NCI-H2171 treated with DMSO at 0.1 percent for 48 hours (cell line): ENCODE measurements at regions not wholly inside any gene's neighbourhood (a gene's known extent, or its start where the extent isn't known, plus 50 kb on each side); places are given as distances from the start of the nearest gene placed in this dataset.

Experiments
- DNase-seq: peaks from one replicate; lab custom pipeline; 2025; lab: John Stamatoyannopoulos, UW

DNA sequence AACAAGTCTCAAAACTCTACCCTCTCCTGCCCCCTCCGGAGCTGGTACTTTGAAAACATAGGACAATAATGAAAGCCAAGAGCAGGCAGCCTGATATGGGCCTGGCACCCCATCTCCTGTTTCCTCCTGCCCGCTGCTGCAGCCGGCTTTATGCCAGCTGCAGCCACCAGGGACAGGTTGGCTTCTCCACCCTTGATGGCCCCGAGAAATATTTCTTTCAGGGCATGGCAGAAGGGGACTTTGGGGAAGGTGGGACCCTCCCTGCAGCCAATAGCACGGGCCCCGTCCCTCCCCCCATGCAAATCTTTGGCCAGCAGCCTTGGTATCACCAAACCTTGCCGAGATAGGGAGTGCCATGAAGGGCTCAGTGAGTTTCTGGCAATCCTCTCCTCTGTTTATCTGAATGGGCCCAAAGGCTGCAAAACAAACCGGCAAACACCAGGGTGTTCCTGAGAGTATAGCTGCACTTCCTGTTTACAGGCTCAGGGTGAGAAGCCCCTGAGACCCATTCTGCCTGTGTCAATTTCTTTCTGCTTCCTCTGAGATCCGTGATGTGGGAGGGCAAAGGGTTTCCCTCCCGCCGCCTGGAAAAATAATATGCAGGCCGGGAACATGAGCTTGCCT lies 73.4 kb upstream of the BOD1 start:
- DNase-seq = no peak

DNA sequence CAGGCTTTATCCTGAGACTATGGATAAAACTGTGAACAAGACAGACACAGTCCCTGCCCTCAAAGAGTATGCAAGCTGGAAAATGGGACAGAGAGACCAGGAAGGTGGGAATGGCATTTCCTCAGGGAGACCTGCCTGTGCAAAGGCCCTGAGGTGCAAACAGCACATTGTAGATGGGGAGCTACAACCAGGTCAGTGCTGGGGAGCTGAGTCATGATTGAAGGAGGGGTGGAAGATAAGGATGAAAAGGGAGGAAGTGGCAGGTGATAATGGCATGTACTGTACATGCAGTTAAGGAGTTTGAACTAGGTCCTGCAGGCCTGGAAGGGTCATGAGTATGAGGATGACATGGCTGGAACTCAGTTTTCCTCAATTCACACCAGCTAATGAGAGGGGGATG lies 75.5 kb upstream of the BOD1 start:
- no peak for DNase-seq

DNA sequence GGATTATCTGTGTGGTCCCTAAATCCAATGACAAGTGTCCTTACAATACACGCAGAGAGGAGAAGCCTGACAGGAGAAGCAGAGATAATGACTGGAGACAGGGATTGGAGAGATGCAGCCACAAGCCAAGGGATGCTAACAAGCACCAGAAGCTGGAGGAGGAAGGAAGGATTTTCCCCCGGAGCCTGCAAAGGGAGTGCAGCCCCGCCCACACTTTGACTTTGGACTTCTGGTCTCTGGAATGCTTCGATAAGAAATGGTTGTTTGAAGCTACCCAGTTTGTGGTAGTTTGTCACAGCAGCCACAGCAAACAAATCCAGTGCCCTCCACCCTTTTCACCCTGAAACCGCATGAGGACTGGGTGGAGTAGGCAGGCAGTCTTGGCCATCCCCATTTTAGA lies 77.2 kb upstream of the BOD1 start:
- no peak for DNase-seq

GRCh38 chr5:173696216-173696615 lies 79.8 kb upstream of the BOD1 start:
- no peak for DNase-seq

GRCh38 chr5:173697931-173698579 lies 81.6 kb upstream of the BOD1 start:
- DNase-seq = peak; percentile 44

- no peak for DNase-seq
Observed at GRCh38 chr5:173699966-173700365, 83.5 kb upstream of the BOD1 start.

GRCh38 chr5:173703466-173703865 lies 87.0 kb upstream of the BOD1 start:
- no peak for DNase-seq

DNA sequence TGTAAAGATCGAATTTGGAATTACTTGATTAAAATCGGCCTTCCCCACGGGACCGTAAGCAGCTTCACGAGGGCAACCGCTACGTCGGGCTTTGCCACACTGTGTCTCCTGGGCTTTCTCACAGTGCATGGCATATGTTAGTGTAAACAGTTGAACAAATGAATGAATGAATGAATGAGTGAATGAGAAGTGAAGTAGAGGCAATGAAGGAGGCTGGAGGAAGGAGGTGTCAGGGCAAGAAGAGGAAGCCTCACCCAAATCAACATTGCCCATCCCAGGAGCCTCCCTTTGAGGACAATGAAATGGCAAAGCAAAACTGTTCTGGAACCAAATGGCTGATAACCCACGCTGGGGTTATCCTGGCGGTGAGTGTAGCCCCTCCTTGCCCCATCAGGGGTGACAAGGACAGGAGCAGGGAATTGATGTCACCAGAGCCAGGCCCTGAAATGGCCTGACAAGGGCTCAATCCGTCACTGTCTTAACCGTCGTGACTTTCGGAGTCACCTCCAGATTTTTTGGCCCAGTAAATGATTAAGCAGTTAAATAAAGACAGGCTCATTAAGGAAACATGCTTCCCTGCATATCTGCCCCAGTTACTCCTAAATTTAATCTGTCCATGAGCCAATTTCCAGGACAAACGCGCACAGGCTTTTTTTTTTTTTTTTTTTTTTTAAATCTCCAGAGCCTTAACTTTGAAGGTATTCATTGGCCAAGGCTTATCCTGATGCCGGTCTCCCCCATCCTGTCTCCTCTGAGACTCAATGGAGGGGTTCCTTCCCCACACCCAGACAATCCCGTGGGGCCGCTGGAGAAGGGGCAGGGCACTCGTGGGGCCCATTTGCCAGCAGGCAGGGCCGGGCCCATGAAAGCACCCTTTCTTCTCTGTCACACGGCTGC lies 88.4 kb upstream of the BOD1 start:
- DNase-seq = no peak

DNA sequence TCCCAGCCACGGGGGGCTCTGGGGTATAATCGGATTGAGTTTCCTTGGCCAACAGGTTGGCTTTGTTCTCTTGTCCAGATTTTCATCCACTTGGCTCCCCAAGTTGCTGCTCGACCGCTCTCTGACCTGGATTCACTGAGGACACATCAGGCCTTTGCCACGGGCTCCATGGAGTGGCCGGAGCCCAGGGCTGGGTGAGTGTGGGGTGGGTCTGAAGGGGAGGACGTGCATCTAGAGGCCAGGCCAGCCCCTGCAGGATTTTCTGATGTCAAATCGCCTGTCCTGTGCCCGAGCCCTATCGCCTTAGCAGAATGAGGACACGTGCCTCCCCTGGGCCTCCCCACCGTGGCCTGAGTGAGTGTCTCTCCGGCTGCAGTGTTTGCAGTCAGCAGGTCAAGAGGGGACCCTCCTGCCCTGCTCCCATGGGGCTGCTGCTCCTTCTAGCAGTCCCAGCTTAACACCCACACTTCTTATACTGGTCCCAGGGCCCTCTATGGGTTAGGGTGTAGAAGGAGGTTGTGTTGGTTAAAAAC lies 89.1 kb upstream of the BOD1 start:
- DNase-seq = no peak

DNA sequence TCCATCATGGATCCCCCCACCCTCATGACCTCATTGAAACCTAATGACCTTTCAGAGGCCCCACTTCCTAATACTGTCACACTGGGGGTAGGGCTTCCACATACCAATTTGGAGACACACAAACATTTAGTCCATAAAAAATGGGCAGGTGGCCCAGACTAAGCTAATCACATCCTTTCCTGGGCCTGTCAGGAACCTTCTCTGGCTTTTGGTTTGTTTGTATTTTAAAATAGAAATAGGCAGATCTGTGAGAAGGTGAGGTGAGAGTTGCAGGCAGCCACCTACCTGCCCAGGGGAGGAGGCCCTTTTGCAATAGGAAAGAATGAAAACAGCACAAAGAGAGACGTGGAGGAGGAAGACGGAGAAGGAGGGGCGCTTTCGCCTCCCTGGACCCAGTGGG lies 90.2 kb upstream of the BOD1 start:
- DNase-seq = no peak

GRCh38 chr5:173707392-173707791 lies 90.9 kb upstream of the BOD1 start:
- DNase-seq = peak; percentile 25

- DNase-seq = no peak
Observed at GRCh38 chr5:173709145-173709544, 92.7 kb upstream of the BOD1 start.

GRCh38 chr5:173709761-173710160 lies 93.3 kb upstream of the BOD1 start:
- DNase-seq = no peak

GRCh38 chr5:173710528-173710927 lies 94.1 kb upstream of the BOD1 start:
- DNase-seq = no peak

DNA sequence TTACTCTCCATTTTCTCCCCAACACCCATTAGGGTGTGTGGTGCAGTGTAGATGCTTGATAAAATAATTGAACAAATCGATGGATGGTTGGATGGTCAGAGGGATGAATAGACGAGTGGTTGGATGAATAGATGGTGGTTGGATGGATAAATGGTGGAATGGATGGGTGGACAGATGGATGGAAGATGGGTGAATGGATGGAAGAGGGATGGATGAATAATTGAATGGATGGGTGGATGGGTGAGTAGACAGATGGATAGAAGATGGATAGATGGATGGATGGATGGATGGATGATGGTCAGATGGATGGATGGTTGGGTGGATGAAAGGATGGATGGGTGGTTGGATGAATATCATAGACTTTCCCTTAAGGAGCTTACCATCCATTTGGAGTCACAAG lies 95.0 kb upstream of the BOD1 start:
- DNase-seq = no peak

- DNase-seq = no peak
Observed at GRCh38 chr5:173712609-173713175, 96.2 kb upstream of the BOD1 start.

DNA sequence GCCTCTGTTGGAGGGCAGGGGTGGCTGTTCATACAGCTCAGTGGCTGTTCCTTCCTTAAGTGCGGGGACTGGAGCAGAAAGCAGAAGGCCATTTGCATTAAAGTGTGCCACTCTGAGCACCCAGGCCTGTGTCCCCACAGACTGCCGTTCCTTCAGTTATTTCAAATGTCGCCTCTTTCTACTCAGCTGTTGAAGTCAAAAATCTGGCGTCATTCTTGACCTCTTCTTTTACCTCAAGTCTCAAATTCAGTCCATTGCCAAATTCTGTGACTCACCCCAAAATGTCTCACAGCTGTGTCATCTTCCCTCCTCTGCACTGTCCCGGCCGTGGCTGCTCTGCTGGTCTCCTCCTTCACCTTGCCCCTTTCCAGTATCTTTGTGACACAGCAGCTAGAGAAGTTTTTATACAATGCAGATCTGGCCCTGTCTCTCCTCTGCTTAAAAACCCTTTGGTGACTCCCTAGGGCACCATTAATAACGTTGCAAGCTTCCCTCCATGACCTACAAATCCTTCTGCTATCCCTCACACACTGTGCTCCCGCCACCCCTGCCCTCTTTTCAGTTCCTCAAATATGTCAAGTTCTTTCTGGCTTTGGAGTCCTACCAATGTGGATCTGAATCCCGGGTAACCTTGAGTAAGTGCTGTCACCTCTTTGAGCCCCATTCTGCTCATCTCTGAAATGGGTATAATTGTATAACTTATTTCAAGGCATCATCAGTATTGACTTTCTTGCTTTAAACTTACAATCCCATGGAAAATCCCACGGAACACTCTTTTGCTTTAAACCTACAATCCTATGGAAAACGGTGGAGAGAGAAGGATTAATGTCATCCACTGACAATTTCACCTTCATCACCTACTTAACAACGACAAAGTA lies 98.3 kb upstream of the BOD1 start:
- no peak for DNase-seq

DNA sequence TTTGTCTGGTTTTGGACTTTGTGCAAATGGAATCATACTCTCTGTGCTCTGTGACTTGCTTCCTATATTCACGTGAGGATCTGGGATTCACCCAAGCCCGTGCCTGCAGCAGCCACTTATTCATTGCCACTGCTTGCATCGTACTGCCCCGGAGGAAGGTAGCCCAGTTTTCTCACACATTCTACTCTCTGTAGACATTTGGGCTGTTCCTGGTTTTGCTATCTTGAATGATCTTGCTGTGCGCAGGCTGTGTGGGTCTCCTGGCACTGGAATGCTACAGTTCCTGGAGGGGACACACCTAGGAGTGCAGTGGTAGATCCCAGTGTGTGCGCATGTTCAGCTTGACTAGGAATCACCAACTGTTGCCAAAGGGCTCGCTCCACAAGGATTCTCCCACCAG lies 99.2 kb upstream of the BOD1 start:
- DNase-seq = no peak

- DNase-seq = no peak
Observed at GRCh38 chr5:173716058-173716682, 99.7 kb upstream of the BOD1 start.

GRCh38 chr5:173717959-173718358 lies 101.5 kb upstream of the BOD1 start:
- no peak for DNase-seq

DNA sequence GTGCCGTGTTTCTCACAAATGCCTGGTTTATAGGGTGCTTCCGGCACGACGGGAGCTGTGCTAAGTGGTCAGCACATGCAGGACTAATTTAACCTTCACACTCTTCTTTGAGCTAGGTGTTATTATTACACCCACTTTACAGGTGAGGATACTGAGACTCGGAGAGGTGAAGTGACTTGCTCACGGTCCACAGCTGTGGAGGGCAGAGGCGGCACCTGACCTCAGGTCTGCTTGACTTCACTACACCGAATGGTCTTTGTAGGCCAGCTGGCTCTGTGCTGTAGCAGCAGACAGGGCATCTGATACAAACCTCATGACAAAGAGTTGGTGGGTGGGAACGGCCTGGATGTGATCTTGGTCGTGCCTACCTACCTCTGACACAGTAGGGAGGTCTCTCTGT lies 102.0 kb upstream of the BOD1 start:
- no peak for DNase-seq
